IMR-90 (cell line): ENCODE measurements at regions not wholly inside any gene's neighbourhood (a gene's known extent, or its start where the extent isn't known, plus 50 kb on each side); places are given as distances from the start of the nearest gene placed in this dataset.

ENCODE experiments used
- ATAC-seq: fragments of 200-7000 bp; cut with Tn5 transposase; 2 replicates; pipeline ENCODE4 v1.9.1; 2020; ENCODE audit warnings: low read depth, mild to moderate bottlenecking, moderate library complexity
- BruUV-seq: library from RNA; stranded (reverse); fragments of 400-500 nt; replicated peaks from 2 replicates; lab custom pipeline; 2021; lab: Mats Ljungman, UMichigan
- CTCF ChIA-PET: fragments of 300-600 bp; formaldehyde crosslinking; extraction: SDS; loops from one replicate; lab custom pipeline; 2021; ENCODE audit warnings: antibody characterized with exemption; lab: Yijun Ruan, JAX
- POLR2A ChIA-PET: fragments of 300-600 bp; sonication (Branson Sonifier 250); formaldehyde crosslinking; loops from one replicate; lab custom pipeline; 2022; ENCODE audit warnings: antibody characterized with exemption; ENCODE audit not compliant: unreplicated experiment; lab: Charles Lee
- DNase-seq: peaks from one replicate; pipeline ENCODE4 v3.0.0; 2013
- H2AFZ ChIP-seq: replicated peaks from 2 replicates; pipeline ENCODE3; 2013; ENCODE audit warnings: low read length, mild to moderate bottlenecking; ENCODE audit not compliant: poor library complexity
- H2AK5ac ChIP-seq: 2 replicates; pipeline ENCODE4 v1.6.1; 2013; ENCODE audit warnings: low read depth, low read length, inconsistent platforms
- H2AK9ac ChIP-seq: replicated peaks from 2 replicates; pipeline ENCODE3; 2013; ENCODE audit warnings: mild to moderate bottlenecking, low read depth, low read length, moderate library complexity; ENCODE audit not compliant: poor library complexity
- H2BK120ac ChIP-seq: 2 replicates; pipeline ENCODE4 v1.6.1; 2013; ENCODE audit warnings: low read depth, low read length, inconsistent platforms
- H2BK15ac ChIP-seq: 3 replicates; pipeline ENCODE4 v1.6.1; 2013; ENCODE audit warnings: low read depth, low read length, inconsistent platforms
- H2BK20ac ChIP-seq: 2 replicates; pipeline ENCODE4 v1.6.1; 2013; ENCODE audit warnings: low read depth, mild to moderate bottlenecking, inconsistent platforms, low read length, moderate library complexity
- H2BK5ac ChIP-seq: 2 replicates; pipeline ENCODE4 v1.6.1; 2013; ENCODE audit warnings: mild to moderate bottlenecking, low read depth, low read length, inconsistent platforms; ENCODE audit not compliant: poor library complexity, severe bottlenecking
- H3K14ac ChIP-seq: replicated peaks from 2 replicates; pipeline ENCODE4 v1.6.1; 2013; ENCODE audit warnings: low read depth, low read length, inconsistent platforms
- H3K18ac ChIP-seq: 2 replicates; pipeline ENCODE4 v1.6.1; 2013; ENCODE audit warnings: low read depth, low read length, control low read depth
- H3K23ac ChIP-seq: 2 replicates; pipeline ENCODE4 v1.6.1; 2013; ENCODE audit warnings: low read depth, low read length, inconsistent platforms
- H3K27ac ChIP-seq: 2 replicates; pipeline ENCODE4 v1.5.1; 2013; ENCODE audit warnings: mild to moderate bottlenecking, control low read depth, low read length; ENCODE audit not compliant: insufficient read depth
- H3K27me3 ChIP-seq: 2 replicates; pipeline ENCODE4 v1.6.1; 2013; ENCODE audit warnings: low read length; ENCODE audit not compliant: control insufficient read depth, insufficient read depth
- H3K36me3 ChIP-seq: 2 replicates; pipeline ENCODE4 v1.6.1; 2013; ENCODE audit warnings: low read length, mixed read lengths; ENCODE audit not compliant: control insufficient read depth, insufficient read depth
- H3K4ac ChIP-seq: 2 replicates; pipeline ENCODE4 v1.6.1; 2013; ENCODE audit warnings: low read depth, low read length, inconsistent platforms
- H3K4me1 ChIP-seq: 2 replicates; pipeline ENCODE4 v1.6.1; 2013; ENCODE audit warnings: low read length, mixed read lengths; ENCODE audit not compliant: control insufficient read depth, insufficient read depth
- H3K4me2 ChIP-seq: 2 replicates; pipeline ENCODE4 v1.6.1; 2013; ENCODE audit warnings: low read depth, mild to moderate bottlenecking, control low read depth, low read length, moderate library complexity
- H3K4me3 ChIP-seq: 2 replicates; pipeline ENCODE4 v1.5.1; 2013; ENCODE audit warnings: low read depth, mild to moderate bottlenecking, control low read depth, low read length, moderate library complexity; ENCODE audit not compliant: insufficient read depth
- H3K56ac ChIP-seq: 2 replicates; pipeline ENCODE4 v1.6.1; 2013; ENCODE audit warnings: low read length, inconsistent platforms; ENCODE audit not compliant: insufficient read depth; ENCODE audit errors: extremely low read depth
- H3K79me1 ChIP-seq, 2 experiments: 2 replicates each; pipeline ENCODE4 v1.6.1; 2013; ENCODE audit warnings: low read length in 2 of 2, inconsistent platforms in 1 of 2, low read depth in 1 of 2
- H3K9ac ChIP-seq: 2 replicates; pipeline ENCODE4 v1.6.1; 2013; ENCODE audit warnings: low read depth, low read length, control low read depth
- H3K9me1 ChIP-seq: 2 replicates; pipeline ENCODE4 v1.6.1; 2013; ENCODE audit warnings: low read length, inconsistent platforms; ENCODE audit not compliant: insufficient read depth
- H3K9me3 ChIP-seq: 2 replicates; pipeline ENCODE4 v1.6.1; 2013; ENCODE audit warnings: low read length; ENCODE audit not compliant: control insufficient read depth, insufficient read depth
- H4K20me1 ChIP-seq: 2 replicates; pipeline ENCODE4 v1.6.1; 2013; ENCODE audit warnings: low read length, inconsistent platforms; ENCODE audit not compliant: insufficient read depth
- H4K5ac ChIP-seq: 2 replicates; pipeline ENCODE4 v1.6.1; 2013; ENCODE audit warnings: mild to moderate bottlenecking, low read depth, low read length, control low read depth
- H4K8ac ChIP-seq, 2 experiments: 2 replicates each; pipeline ENCODE4 v1.6.1; 2013; ENCODE audit warnings: low read depth in 2 of 2, low read length in 2 of 2, control low read depth in 1 of 2, inconsistent platforms in 1 of 2
- H4K91ac ChIP-seq: 2 replicates; pipeline ENCODE4 v1.6.1; 2013; ENCODE audit warnings: low read depth, low read length, inconsistent platforms; ENCODE audit not compliant: insufficient read depth
- BHLHE40 ChIP-seq: fragments of 150-350 bp; IDR thresholded peaks from 2 replicates; pipeline ENCODE4 v1.6.1; 2016; ENCODE audit warnings: mild to moderate bottlenecking, low read depth, low read length
- CEBPB ChIP-seq: IDR thresholded peaks from 2 replicates; pipeline ENCODE4 v1.6.1; 2012; ENCODE audit warnings: low read depth, low read length, improper control_type of control experiment
- CHD1 ChIP-seq: IDR thresholded peaks from 2 replicates; pipeline ENCODE4 v1.6.1; 2012; ENCODE audit warnings: low read depth, low read length, improper control_type of control experiment
- CTCF ChIP-seq: conservative IDR thresholded peaks from 2 replicates; pipeline ENCODE4 v1.5.1; 2012; ENCODE audit warnings: mild to moderate bottlenecking, low read depth, low read length, improper control_type of control experiment
- ELK1 ChIP-seq: fragments of 150-350 bp; IDR thresholded peaks from 2 replicates; pipeline ENCODE4 v1.6.1; 2016; ENCODE audit warnings: low read depth, mild to moderate bottlenecking, low read length, moderate library complexity, borderline replicate concordance
- FOS ChIP-seq: fragments of 150-350 bp; IDR thresholded peaks from 2 replicates; pipeline ENCODE4 v1.6.1; 2016; ENCODE audit warnings: low read depth, low read length
- MAFK ChIP-seq: IDR thresholded peaks from 2 replicates; pipeline ENCODE4 v1.6.1; 2012; ENCODE audit warnings: low read depth, low read length, improper control_type of control experiment
- MAZ ChIP-seq: IDR thresholded peaks from 2 replicates; pipeline ENCODE4 v1.6.1; 2012; ENCODE audit warnings: low read depth, mild to moderate bottlenecking, low read length, improper control_type of control experiment, moderate library complexity, borderline replicate concordance
- MXI1 ChIP-seq: IDR thresholded peaks from 2 replicates; pipeline ENCODE4 v1.6.1; 2012; ENCODE audit warnings: low read depth, mild to moderate bottlenecking, low read length, moderate library complexity, borderline replicate concordance
- NFE2L2 ChIP-seq: fragments of 150-350 bp; IDR thresholded peaks from 2 replicates; pipeline ENCODE4 v1.6.1; 2016; ENCODE audit warnings: low read depth, mild to moderate bottlenecking, low read length
- POLR2A ChIP-seq: IDR thresholded peaks from 2 replicates; pipeline ENCODE4 v1.6.1; 2012; ENCODE audit warnings: mild to moderate bottlenecking, low read depth, low read length
- RAD21 ChIP-seq: IDR thresholded peaks from 2 replicates; pipeline ENCODE4 v1.6.1; 2012; ENCODE audit warnings: low read length, improper control_type of control experiment
- RCOR1 ChIP-seq: IDR thresholded peaks from 2 replicates; pipeline ENCODE4 v1.6.1; 2012; ENCODE audit warnings: mild to moderate bottlenecking, low read length, improper control_type of control experiment; ENCODE audit not compliant: insufficient replicate concordance
- RFX5 ChIP-seq: IDR thresholded peaks from 2 replicates; pipeline ENCODE4 v1.8.0; 2012; ENCODE audit warnings: low read depth, mild to moderate bottlenecking, low read length, moderate library complexity
- SMC3 ChIP-seq: fragments of 150-350 bp; IDR thresholded peaks from 2 replicates; pipeline ENCODE4 v1.6.1; 2016; ENCODE audit warnings: low read depth, mild to moderate bottlenecking, antibody characterized with exemption, low read length, moderate library complexity
- dilution Hi-C: fragments of 300-500 bp; cut with HindIII; formaldehyde crosslinking; loops from one replicate; pipeline ENCODE4 v1.14.3; 2018; ENCODE audit warnings: low sequenced_read_pairs; ENCODE audit not compliant: unreplicated experiment
- in situ Hi-C: fragments of 300-500 bp; cut with MboI; formaldehyde crosslinking; loops from 3 replicates; pipeline ENCODE4 v1.14.3; 2019; ENCODE audit warnings: low sequenced_read_pairs, inconsistent platforms, mixed read lengths
- intact Hi-C: fragments of 100-400 bp; cut with micrococcal nuclease; formaldehyde crosslinking; loops from 2 replicates; pipeline ENCODE4 v1.10.0; 2022
- TF ChIP-seq, protein P1 (sequence below): fragments of 150-350 bp; IDR thresholded peaks from 2 replicates; pipeline ENCODE4 v1.6.1; 2017; ENCODE audit warnings: mild to moderate bottlenecking, antibody characterized with exemption, low read length, low read depth

GRCh38 chr2:139124271-139124670 lies 344.1 kb upstream of the NXPH2 start:
- Histone ChIP-seq H3K79me1 (no peaks in the 10 kb centered on the region), H2AK9ac (no peak overlapping the region), H2AK5ac (no peak overlapping the region), H2AFZ (no peak overlapping the region), H3K27me3 (no peaks in the 10 kb centered on the region), H3K4me2 (no peak overlapping the region), H2BK15ac (no peak overlapping the region), H3K4me3 (no peak overlapping the region), H4K8ac (no peak overlapping the region), H3K4ac (no peak overlapping the region), H4K20me1 (no peaks in the 10 kb centered on the region), H3K9ac (no peak overlapping the region), H4K91ac (no peak overlapping the region), H2BK5ac (no peak overlapping the region), H2BK120ac (no peak overlapping the region), H3K4me1 (no peaks in the 10 kb centered on the region), H3K18ac (no peak overlapping the region), H2BK20ac (no peak overlapping the region), H3K56ac (no peak overlapping the region), H3K23ac (no peak overlapping the region), H3K27ac (no peak overlapping the region), H3K9me1 (no peaks in the 10 kb centered on the region), H4K5ac (no peak overlapping the region), H3K14ac (no peak overlapping the region), H3K36me3 (no peaks in the 10 kb centered on the region), H3K9me3 (peaks cover 4% of the 10 kb centered on the region)
- in situ Hi-C loops, result no loop called here
- POLR2A ChIA-PET, result interaction anchor here (0.7 kb wide), 1 partner anchor 10 kb away, joined by 3 read pairs; no protein-coding TSS in a partner anchor
- ATAC-seq, result no peak
- TF ChIP-seq CHD1 (no peak), NFE2L2 (no peak), CTCF (no peak), BHLHE40 (no peak), FOS (no peak), ELK1 (no peak), MAFK (no peak), RFX5 (no peak), MAZ (no peak), MXI1 (no peak), POLR2A (no peak), RCOR1 (no peak), RAD21 (no peak), SMC3 (no peak), CEBPB (no peak)
- TF ChIP-seq, protein P1, sequence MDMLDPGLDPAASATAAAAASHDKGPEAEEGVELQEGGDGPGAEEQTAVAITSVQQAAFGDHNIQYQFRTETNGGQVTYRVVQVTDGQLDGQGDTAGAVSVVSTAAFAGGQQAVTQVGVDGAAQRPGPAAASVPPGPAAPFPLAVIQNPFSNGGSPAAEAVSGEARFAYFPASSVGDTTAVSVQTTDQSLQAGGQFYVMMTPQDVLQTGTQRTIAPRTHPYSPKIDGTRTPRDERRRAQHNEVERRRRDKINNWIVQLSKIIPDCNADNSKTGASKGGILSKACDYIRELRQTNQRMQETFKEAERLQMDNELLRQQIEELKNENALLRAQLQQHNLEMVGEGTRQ, result no peak
- dilution Hi-C loops, result no loop called here
- CTCF ChIA-PET, result no interaction called here
- no TSS peak for BruUV-seq
- intact Hi-C loops, result no loop called here
- no peak for DNase-seq
